ENCODE measurements at regions not wholly inside any gene's neighbourhood (a gene's known extent, or its start where the extent isn't known, plus 50 kb on each side); places are given as distances from the start of the nearest gene placed in this dataset.

DNA sequence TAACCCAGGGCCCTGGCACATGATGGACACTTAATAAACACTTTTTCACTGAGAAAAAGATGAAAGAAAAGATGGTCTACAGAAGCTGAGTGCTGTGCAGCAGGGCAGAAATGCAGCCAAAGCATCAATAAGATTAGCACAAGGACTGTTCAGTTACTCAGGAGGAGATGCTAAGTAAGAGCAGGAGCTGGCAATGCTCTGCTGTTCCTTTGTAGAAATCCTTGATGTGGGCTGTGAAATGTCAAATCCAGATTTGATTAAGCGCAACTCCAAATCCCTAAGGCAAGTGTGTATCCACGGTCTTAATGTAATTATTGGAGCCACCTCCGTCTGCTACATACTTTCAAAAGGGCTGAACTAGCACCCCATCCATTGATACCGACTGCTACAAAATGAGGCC lies 151.8 kb upstream of the BTG1 start:
- peak overlapping the region; percentile 70 for H3K4me3 Mint-ChIP-seq
- H3K27ac Mint-ChIP-seq, result no peak overlapping the region
- no peaks in the 10 kb centered on the region for H3K36me3 Mint-ChIP-seq (ENCODE audit: low read depth)
- TF ChIP-seq, protein P1, sequence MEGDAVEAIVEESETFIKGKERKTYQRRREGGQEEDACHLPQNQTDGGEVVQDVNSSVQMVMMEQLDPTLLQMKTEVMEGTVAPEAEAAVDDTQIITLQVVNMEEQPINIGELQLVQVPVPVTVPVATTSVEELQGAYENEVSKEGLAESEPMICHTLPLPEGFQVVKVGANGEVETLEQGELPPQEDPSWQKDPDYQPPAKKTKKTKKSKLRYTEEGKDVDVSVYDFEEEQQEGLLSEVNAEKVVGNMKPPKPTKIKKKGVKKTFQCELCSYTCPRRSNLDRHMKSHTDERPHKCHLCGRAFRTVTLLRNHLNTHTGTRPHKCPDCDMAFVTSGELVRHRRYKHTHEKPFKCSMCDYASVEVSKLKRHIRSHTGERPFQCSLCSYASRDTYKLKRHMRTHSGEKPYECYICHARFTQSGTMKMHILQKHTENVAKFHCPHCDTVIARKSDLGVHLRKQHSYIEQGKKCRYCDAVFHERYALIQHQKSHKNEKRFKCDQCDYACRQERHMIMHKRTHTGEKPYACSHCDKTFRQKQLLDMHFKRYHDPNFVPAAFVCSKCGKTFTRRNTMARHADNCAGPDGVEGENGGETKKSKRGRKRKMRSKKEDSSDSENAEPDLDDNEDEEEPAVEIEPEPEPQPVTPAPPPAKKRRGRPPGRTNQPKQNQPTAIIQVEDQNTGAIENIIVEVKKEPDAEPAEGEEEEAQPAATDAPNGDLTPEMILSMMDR (IDR thresholded peaks at IDR 0.05), result no peak
- H3K4me1 Mint-ChIP-seq (ENCODE audit: low read depth), result peaks cover 7% of the 10 kb centered on the region
- H3K27me3 Mint-ChIP-seq (ENCODE audit: insufficient read depth), result no peaks in the 10 kb centered on the region
- DNase-seq, result no peak
- no peaks in the 10 kb centered on the region for H3K9me3 Mint-ChIP-seq

- Mint-ChIP-seq H3K4me3 (no peak overlapping the region), H3K27me3 (ENCODE audit: insufficient read depth) (no peaks in the 10 kb centered on the region), H3K27ac (peak overlapping the region; percentile 56), H3K36me3 (ENCODE audit: low read depth) (no peaks in the 10 kb centered on the region), H3K9me3 (no peaks in the 10 kb centered on the region), H3K4me1 (ENCODE audit: low read depth) (peaks cover 24% of the 10 kb centered on the region)
- DNase-seq, result peak; percentile 71
- TF ChIP-seq, protein P1 (IDR thresholded peaks at IDR 0.05), result no peak
These were observed 149.9 kb upstream of the BTG1 start for GRCh38 chr12:92295523-92295922.

DNA sequence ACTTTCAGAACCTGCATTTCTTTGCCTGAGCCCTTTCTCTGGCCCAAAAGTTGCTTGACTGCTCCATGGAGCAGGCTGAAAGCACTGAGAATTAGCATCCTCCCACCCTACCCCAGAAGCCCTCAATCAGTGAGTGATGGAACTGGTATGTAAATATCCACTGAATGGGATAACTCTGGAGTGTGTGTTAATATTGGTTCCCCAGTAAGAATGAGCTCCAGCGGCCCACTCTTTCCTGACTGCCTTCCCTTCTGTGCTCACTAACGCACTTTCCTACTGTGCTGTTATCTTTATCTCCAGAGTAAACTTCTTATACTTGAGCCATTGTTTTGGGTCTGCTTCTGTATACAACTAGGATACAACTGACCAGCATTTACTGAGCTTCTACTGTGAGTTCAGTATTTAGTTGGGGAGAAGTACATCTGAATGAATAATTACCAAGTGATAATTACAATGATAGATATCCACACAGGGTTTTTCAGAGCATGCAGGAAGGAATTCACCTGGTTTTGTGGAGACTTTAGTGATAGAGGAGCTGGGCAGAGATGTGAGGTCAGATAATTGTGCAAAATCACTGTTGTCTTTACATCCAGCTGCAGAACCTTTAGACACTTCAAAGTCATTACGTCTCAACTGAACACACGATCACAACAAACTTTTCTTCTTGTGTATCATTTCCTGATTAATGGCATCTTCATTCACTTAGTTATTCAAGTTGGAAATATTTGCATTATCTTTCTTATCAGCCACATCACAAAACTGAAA lies 149.2 kb upstream of the BTG1 start:
- no peak for DNase-seq
- TF ChIP-seq, protein P1 (IDR thresholded peaks at IDR 0.05), result no peak
- H3K9me3 Mint-ChIP-seq, result no peaks in the 10 kb centered on the region
- H3K27ac Mint-ChIP-seq, result peak overlapping the region; percentile 69
- no peaks in the 10 kb centered on the region for H3K36me3 Mint-ChIP-seq (ENCODE audit: low read depth)
- H3K4me1 Mint-ChIP-seq (ENCODE audit: low read depth), result peaks cover 31% of the 10 kb centered on the region
- H3K4me3 Mint-ChIP-seq, result 0 out of 2 replicates have a peak overlapping the region, but pooled peaks have one; percentile 4
- H3K27me3 Mint-ChIP-seq (ENCODE audit: insufficient read depth), result no peaks in the 10 kb centered on the region

DNA sequence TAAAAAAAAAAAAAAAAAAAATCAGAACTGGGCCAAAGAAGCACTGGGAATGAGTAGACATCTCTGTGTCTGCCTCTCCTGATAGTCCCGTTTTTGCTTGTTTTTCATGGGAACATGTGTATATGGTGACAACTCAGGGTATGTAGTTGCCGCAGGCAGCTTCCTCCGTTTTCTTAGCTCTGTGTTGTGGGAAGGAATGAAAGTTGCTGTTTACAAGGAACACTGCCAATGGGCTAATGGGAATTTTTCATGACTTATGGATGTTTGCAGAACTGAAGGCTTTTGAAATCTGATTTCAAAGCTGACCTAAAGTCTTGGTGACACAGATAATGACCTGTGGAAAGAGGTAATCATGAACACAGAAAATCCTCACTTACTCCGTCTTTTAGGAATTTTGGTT lies 146.4 kb upstream of the BTG1 start:
- peaks cover 47% of the 10 kb centered on the region for H3K4me1 Mint-ChIP-seq (ENCODE audit: low read depth)
- DNase-seq, result no peak
- peak overlapping the region; percentile 12; the same call in 1 of the 2 replicates for H3K27ac Mint-ChIP-seq
- TF ChIP-seq, protein P1 (IDR thresholded peaks at IDR 0.05), result no peak
- no peaks in the 10 kb centered on the region for H3K27me3 Mint-ChIP-seq (ENCODE audit: insufficient read depth)
- H3K9me3 Mint-ChIP-seq, result no peaks in the 10 kb centered on the region
- H3K36me3 Mint-ChIP-seq (ENCODE audit: low read depth), result no peaks in the 10 kb centered on the region
- no peak overlapping the region; the same call in 1 of the 2 replicates for H3K4me3 Mint-ChIP-seq

GRCh38 chr12:92290886-92291285 lies 145.2 kb upstream of the BTG1 start:
- Mint-ChIP-seq H3K27me3 (ENCODE audit: insufficient read depth) (no peaks in the 10 kb centered on the region), H3K4me1 (ENCODE audit: low read depth) (peaks cover 47% of the 10 kb centered on the region), H3K36me3 (ENCODE audit: low read depth) (no peaks in the 10 kb centered on the region), H3K4me3 (peak overlapping the region; percentile 66), H3K27ac (peak overlapping the region; percentile 88), H3K9me3 (no peaks in the 10 kb centered on the region)
- TF ChIP-seq, protein P1 (IDR thresholded peaks at IDR 0.05), result no peak
- DNase-seq, result peak; percentile 40

Measured in HFFc6 (cell line).